ENCODE measurements at regions not wholly inside any gene's neighbourhood (a gene's known extent, or its start where the extent isn't known, plus 50 kb on each side); places are given as distances from the start of the nearest gene placed in this dataset.
"Not testable (repeated sequence)": the region's sequence is repeated elsewhere in the genome, so short reads cannot be mapped to it uniquely, and the experiment has no call there.

GRCh38 chr20:48502758-48503157 lies 325.0 kb downstream of the PREX1 start:
- Mint-ChIP-seq H3K9me3 (ENCODE audit: low read depth, unreplicated experiment) (no peaks in the 10 kb centered on the region), H3K27ac (ENCODE audit: unreplicated experiment) (no peak overlapping the region), H3K36me3 (ENCODE audit: insufficient read depth, unreplicated experiment) (no peaks in the 10 kb centered on the region), H3K4me3 (ENCODE audit: low read depth, unreplicated experiment) (no peak overlapping the region), H3K27me3 (ENCODE audit: unreplicated experiment) (no peaks in the 10 kb centered on the region), H3K4me1 (ENCODE audit: low read depth, unreplicated experiment) (no peaks in the 10 kb centered on the region)
- no peak for TF ChIP-seq CTCF (IDR thresholded peaks at IDR 0.05; ENCODE audit: unreplicated experiment)
- CTCF ChIA-PET, result interaction anchor here (1.0 kb wide), 1 partner anchor 25 kb away, joined by 5 read pairs; no protein-coding TSS in a partner anchor
- intact Hi-C loops (cut with micrococcal nuclease; ENCODE audit: unreplicated experiment), result no loop called here
- no TSS peak for BruUV-seq (replicated peaks)
- no peak for DNase-seq

DNA sequence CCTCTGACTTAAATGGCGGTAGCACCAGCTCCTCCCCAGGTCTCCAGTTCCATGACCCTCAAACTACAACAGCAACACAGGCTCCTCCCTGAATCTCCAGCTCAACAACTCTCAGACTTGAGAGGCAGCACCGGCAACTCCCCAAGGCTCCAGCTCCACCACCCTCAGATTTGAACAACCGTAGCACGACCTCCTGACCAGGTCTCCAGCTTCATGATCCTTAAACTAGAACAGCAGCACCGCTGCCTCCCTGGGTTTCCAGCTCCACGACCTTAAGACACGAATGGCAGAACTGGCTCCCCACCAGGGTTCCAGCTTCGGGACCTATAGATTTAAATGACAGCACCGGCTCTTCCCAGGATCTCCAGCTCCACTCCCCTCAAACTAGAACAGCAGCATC lies 325.8 kb downstream of the PREX1 start:
- Mint-ChIP-seq H3K4me3 (ENCODE audit: low read depth, unreplicated experiment) (no peak overlapping the region), H3K9me3 (ENCODE audit: low read depth, unreplicated experiment) (no peaks in the 10 kb centered on the region), H3K36me3 (ENCODE audit: insufficient read depth, unreplicated experiment) (no peaks in the 10 kb centered on the region), H3K4me1 (ENCODE audit: low read depth, unreplicated experiment) (no peaks in the 10 kb centered on the region), H3K27me3 (ENCODE audit: unreplicated experiment) (no peaks in the 10 kb centered on the region), H3K27ac (ENCODE audit: unreplicated experiment) (no peak overlapping the region)
- no peak for TF ChIP-seq CTCF (IDR thresholded peaks at IDR 0.05; ENCODE audit: unreplicated experiment)
- DNase-seq, result no peak
- intact Hi-C loops (cut with micrococcal nuclease; ENCODE audit: unreplicated experiment), result no loop called here
- BruUV-seq (replicated peaks), result no TSS peak
- CTCF ChIA-PET, result interaction anchor here (1.5 kb wide), 1 partner anchor 29 kb away, joined by 3 read pairs; no protein-coding TSS in a partner anchor

- H3K36me3 Mint-ChIP-seq (ENCODE audit: insufficient read depth, unreplicated experiment); intact Hi-C loops (cut with micrococcal nuclease; ENCODE audit: unreplicated experiment); H3K4me3 Mint-ChIP-seq (ENCODE audit: low read depth, unreplicated experiment); H3K4me1 Mint-ChIP-seq (ENCODE audit: low read depth, unreplicated experiment); BruUV-seq (replicated peaks); H3K27ac Mint-ChIP-seq (ENCODE audit: unreplicated experiment); H3K27me3 Mint-ChIP-seq (ENCODE audit: unreplicated experiment); H3K9me3 Mint-ChIP-seq (ENCODE audit: low read depth, unreplicated experiment); DNase-seq: not testable (repeated sequence)
- CTCF ChIA-PET, result interaction anchor here (0.6 to 1.5 kb wide), 2 partner anchors 18 to 30 kb away, joined by 3 to 5 read pairs; no protein-coding TSS in a partner anchor
Measured at GRCh38 chr20:48500900-48501299, 326.9 kb downstream of the PREX1 start.

DNA sequence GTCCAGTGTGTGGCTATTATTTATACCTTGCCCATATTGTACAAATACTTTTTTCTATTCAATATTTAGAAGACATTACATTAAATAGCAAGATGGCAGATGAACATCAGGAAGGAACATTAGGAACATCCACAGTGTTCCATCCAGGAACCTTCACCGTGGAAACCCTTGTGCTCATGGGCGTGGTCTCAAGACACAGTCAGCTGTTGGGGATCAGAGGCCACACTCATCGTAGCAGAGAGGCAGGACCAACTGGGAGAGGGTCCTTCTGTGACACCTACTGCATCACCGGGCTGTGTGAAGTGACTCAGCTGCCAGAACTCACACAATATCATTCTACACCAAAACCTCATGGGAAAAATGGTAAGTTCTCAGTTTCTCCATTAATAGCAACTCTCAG lies 328.9 kb downstream of the PREX1 start:
- H3K9me3 Mint-ChIP-seq (ENCODE audit: low read depth, unreplicated experiment); intact Hi-C loops (cut with micrococcal nuclease; ENCODE audit: unreplicated experiment); H3K27me3 Mint-ChIP-seq (ENCODE audit: unreplicated experiment); H3K36me3 Mint-ChIP-seq (ENCODE audit: insufficient read depth, unreplicated experiment); DNase-seq; CTCF ChIA-PET; H3K4me3 Mint-ChIP-seq (ENCODE audit: low read depth, unreplicated experiment); H3K27ac Mint-ChIP-seq (ENCODE audit: unreplicated experiment); H3K4me1 Mint-ChIP-seq (ENCODE audit: low read depth, unreplicated experiment); BruUV-seq (replicated peaks): not testable (repeated sequence)

DNA sequence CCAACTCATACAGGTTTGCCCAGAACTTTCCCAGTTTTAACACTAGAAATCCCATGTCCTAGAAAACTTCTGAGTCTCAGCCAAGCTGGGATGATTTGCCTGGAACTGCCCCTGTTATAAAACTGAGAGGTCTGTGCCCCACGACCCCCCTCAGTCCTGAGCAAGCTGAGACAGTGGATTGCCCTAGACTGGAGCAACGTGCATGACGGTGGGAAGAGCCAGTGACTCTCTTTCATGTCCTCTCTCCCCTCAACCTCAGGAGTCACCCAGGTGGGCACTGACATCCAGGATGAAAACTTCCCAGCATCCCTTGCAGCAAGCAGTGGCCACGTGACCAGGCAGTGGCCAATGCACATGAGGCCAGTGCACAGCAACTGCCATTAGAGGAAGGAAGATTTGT lies 329.7 kb downstream of the PREX1 start:
- H3K9me3 Mint-ChIP-seq (ENCODE audit: low read depth, unreplicated experiment); H3K27me3 Mint-ChIP-seq (ENCODE audit: unreplicated experiment); H3K36me3 Mint-ChIP-seq (ENCODE audit: insufficient read depth, unreplicated experiment); intact Hi-C loops (cut with micrococcal nuclease; ENCODE audit: unreplicated experiment); DNase-seq; CTCF ChIA-PET; H3K27ac Mint-ChIP-seq (ENCODE audit: unreplicated experiment); H3K4me3 Mint-ChIP-seq (ENCODE audit: low read depth, unreplicated experiment); BruUV-seq (replicated peaks); H3K4me1 Mint-ChIP-seq (ENCODE audit: low read depth, unreplicated experiment): not testable (repeated sequence)

GRCh38 chr20:48493966-48494365 lies 333.8 kb downstream of the PREX1 start:
- Mint-ChIP-seq H3K27ac (ENCODE audit: unreplicated experiment) (no peak overlapping the region), H3K4me3 (ENCODE audit: low read depth, unreplicated experiment) (no peak overlapping the region), H3K9me3 (ENCODE audit: low read depth, unreplicated experiment) (no peaks in the 10 kb centered on the region), H3K27me3 (ENCODE audit: unreplicated experiment) (peaks cover 5% of the 10 kb centered on the region), H3K36me3 (ENCODE audit: insufficient read depth, unreplicated experiment) (no peaks in the 10 kb centered on the region), H3K4me1 (ENCODE audit: low read depth, unreplicated experiment) (peaks cover 10% of the 10 kb centered on the region)
- BruUV-seq (replicated peaks), result no TSS peak
- no peak for DNase-seq
- intact Hi-C loops (cut with micrococcal nuclease; ENCODE audit: unreplicated experiment), result no loop called here
- CTCF ChIA-PET, result no interaction called here
- TF ChIP-seq CTCF (IDR thresholded peaks at IDR 0.05; ENCODE audit: unreplicated experiment), result no peak

DNA sequence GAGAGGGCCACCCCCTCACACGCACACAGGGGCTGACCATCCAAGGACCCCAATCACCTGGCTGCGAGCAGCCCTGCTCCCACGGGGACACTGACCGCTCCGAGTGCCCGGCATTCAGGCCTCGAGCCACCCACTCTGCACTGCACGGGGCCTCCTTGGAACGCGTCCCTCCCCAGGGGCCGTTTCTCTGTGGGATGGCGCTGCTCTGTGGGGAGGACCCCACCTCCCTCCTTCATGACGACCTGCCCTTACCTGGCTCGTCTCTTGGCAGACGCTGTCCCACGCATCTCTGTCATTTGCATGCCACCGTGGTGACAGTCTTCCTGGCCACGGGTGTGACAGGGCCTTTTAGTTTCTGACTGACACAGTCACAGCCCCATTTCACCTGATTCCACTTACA lies 334.5 kb downstream of the PREX1 start:
- peaks cover 16% of the 10 kb centered on the region for H3K4me1 Mint-ChIP-seq (ENCODE audit: low read depth, unreplicated experiment)
- H3K36me3 Mint-ChIP-seq (ENCODE audit: insufficient read depth, unreplicated experiment); H3K4me3 Mint-ChIP-seq (ENCODE audit: low read depth, unreplicated experiment); BruUV-seq (replicated peaks); DNase-seq; H3K9me3 Mint-ChIP-seq (ENCODE audit: low read depth, unreplicated experiment); CTCF ChIA-PET; H3K27ac Mint-ChIP-seq (ENCODE audit: unreplicated experiment); H3K27me3 Mint-ChIP-seq (ENCODE audit: unreplicated experiment); intact Hi-C loops (cut with micrococcal nuclease; ENCODE audit: unreplicated experiment): not testable (repeated sequence)
